ENCODE measurements at regions not wholly inside any gene's neighbourhood (a gene's known extent, or its start where the extent isn't known, plus 50 kb on each side); places are given as distances from the start of the nearest gene placed in this dataset.

DNA sequence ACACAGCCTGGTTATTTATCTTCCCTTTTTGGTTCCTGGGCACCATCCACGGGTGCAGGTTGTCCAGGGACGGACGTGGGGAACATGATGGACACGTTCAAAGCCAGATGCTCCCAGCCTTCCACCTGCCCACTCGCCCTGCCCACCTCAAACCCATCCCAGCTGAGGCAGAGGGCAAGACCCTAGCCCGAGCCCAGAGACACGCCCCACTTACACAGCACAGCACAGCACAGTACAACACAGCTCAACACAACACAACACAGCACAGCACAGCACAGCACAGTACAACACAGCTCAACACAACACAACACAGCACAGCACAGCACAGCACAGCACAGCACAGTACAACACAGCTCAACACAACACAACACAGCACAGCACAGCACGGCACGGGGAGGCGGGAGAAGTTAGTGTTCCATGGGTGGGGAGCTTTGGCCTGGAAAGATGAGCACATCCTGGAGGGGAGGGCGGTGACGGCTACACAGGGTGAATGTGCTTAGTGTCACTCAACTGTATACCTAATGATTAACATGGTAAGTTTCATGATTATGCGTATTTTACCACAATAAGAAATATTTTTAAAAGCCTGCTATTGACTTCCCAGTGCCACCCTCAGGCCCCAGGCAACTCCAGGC is 1507.5 kb downstream of the BRD1 start:
- no peak for TF ChIP-seq EZH2 (optimal IDR thresholded peaks at IDR 0.05; ENCODE audit: low read depth, low read length)
- TF ChIP-seq, protein P1, sequence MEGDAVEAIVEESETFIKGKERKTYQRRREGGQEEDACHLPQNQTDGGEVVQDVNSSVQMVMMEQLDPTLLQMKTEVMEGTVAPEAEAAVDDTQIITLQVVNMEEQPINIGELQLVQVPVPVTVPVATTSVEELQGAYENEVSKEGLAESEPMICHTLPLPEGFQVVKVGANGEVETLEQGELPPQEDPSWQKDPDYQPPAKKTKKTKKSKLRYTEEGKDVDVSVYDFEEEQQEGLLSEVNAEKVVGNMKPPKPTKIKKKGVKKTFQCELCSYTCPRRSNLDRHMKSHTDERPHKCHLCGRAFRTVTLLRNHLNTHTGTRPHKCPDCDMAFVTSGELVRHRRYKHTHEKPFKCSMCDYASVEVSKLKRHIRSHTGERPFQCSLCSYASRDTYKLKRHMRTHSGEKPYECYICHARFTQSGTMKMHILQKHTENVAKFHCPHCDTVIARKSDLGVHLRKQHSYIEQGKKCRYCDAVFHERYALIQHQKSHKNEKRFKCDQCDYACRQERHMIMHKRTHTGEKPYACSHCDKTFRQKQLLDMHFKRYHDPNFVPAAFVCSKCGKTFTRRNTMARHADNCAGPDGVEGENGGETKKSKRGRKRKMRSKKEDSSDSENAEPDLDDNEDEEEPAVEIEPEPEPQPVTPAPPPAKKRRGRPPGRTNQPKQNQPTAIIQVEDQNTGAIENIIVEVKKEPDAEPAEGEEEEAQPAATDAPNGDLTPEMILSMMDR (IDR thresholded peaks at IDR 0.05; ENCODE audit: low read length): no peak

Data from MM.1S (cell line).